Ascending aorta (tissue), 2 donors: ENCODE measurements at regions not wholly inside any gene's neighbourhood (a gene's known extent, or its start where the extent isn't known, plus 50 kb on each side); places are given as distances from the start of the nearest gene placed in this dataset.

ENCODE experiments used
- DNase-seq, 2 donors: peaks; one replicate each; pipeline ENCODE4 v3.0.0-alpha.2; 2019; ENCODE audit warnings: low spot score in 2 of 2
- H3K27ac ChIP-seq, 2 donors: fragments of 200-600 bp; sonication (generic); one replicate each; pipeline ENCODE4 v1.5.1; 2016 to 2017; ENCODE audit warnings: mild to moderate bottlenecking in 1 of 2
- H3K27me3 ChIP-seq: fragments of 200-600 bp; sonication (generic); one replicate; pipeline ENCODE4 v1.5.1; 2017
- H3K36me3 ChIP-seq, 2 donors: fragments of 200-600 bp; sonication (generic); one replicate each; pipeline ENCODE4 v1.5.1; 2016
- H3K4me1 ChIP-seq, 2 donors: fragments of 200-600 bp; sonication (generic); one replicate each; pipeline ENCODE4 v1.5.1; 2016 to 2017; ENCODE audit warnings: mild to moderate bottlenecking in 1 of 2
- H3K4me3 ChIP-seq, 2 donors: fragments of 200-600 bp; sonication (generic); one replicate each; pipeline ENCODE4 v1.5.1; 2016 to 2017; ENCODE audit warnings: mild to moderate bottlenecking in 1 of 2
- H3K9me3 ChIP-seq, 2 donors: fragments of 200-600 bp; sonication (generic); one replicate each; pipeline ENCODE4 v1.5.1; 2016
- intact Hi-C: fragments of 100-400 bp; cut with DNase I; formaldehyde crosslinking; loops from one replicate; pipeline ENCODE4 v1.15.1; 2023
- TF ChIP-seq, protein P1 (sequence below), 3 experiments: fragments of 200-600 bp in 2 of 3; fragments of 450-650 bp in 1 of 3; sonication (generic) in 2 of 3; IDR thresholded peaks; one replicate each; pipeline ENCODE4 v1.5.1; 2016 to 2019; ENCODE audit warnings: antibody characterized with exemption in 3 of 3, mild to moderate bottlenecking in 1 of 3, moderate library complexity in 1 of 3

DNA sequence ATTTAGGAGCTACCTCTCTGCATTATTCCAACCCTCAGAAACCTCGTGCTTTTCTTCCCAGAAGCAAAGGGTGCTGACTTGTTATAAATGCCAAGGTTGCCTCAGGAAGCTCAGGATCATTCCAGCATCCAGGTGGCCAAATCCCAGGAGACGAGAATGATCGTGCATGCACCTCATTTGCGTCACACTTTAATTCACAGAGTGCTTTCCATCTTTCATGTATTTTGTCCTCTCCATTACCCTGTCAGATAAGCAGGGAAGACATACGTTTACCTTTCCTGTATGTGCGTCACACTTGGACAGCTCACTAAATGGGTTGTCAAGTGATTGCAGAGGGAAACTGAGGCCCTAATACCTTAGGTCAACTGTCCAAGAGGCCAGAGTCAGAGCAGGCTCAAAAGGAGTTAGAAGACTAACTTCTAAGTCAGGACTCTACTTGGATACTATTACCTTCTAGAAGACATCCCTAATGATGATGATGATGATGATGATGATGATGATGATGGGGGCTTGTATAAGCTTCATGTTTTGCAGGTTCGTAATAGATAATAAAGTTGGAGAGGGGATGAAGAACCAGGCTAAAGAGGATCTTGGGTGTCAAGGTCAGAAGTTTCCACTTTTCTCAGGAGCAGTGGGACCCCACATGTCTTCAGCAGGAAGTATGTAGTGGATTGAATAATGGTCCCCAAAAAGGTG, 150.6 kb upstream of the TNRC6C start:
- TF ChIP-seq, protein P1, sequence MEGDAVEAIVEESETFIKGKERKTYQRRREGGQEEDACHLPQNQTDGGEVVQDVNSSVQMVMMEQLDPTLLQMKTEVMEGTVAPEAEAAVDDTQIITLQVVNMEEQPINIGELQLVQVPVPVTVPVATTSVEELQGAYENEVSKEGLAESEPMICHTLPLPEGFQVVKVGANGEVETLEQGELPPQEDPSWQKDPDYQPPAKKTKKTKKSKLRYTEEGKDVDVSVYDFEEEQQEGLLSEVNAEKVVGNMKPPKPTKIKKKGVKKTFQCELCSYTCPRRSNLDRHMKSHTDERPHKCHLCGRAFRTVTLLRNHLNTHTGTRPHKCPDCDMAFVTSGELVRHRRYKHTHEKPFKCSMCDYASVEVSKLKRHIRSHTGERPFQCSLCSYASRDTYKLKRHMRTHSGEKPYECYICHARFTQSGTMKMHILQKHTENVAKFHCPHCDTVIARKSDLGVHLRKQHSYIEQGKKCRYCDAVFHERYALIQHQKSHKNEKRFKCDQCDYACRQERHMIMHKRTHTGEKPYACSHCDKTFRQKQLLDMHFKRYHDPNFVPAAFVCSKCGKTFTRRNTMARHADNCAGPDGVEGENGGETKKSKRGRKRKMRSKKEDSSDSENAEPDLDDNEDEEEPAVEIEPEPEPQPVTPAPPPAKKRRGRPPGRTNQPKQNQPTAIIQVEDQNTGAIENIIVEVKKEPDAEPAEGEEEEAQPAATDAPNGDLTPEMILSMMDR (IDR thresholded peaks at IDR 0.05), result no peak
- no peaks in the 10 kb centered on the region for H3K27me3 ChIP-seq
- no peak overlapping the region for H3K27ac ChIP-seq
- intact Hi-C loops, result no loop called here
- peaks cover 17 to 22% of the 10 kb centered on the region in 2 donors for H3K4me1 ChIP-seq
- H3K36me3 ChIP-seq, result no peaks in the 10 kb centered on the region
- H3K9me3 ChIP-seq, result no peaks in the 10 kb centered on the region
- no peak overlapping the region for H3K4me3 ChIP-seq
- no peak for DNase-seq

DNA sequence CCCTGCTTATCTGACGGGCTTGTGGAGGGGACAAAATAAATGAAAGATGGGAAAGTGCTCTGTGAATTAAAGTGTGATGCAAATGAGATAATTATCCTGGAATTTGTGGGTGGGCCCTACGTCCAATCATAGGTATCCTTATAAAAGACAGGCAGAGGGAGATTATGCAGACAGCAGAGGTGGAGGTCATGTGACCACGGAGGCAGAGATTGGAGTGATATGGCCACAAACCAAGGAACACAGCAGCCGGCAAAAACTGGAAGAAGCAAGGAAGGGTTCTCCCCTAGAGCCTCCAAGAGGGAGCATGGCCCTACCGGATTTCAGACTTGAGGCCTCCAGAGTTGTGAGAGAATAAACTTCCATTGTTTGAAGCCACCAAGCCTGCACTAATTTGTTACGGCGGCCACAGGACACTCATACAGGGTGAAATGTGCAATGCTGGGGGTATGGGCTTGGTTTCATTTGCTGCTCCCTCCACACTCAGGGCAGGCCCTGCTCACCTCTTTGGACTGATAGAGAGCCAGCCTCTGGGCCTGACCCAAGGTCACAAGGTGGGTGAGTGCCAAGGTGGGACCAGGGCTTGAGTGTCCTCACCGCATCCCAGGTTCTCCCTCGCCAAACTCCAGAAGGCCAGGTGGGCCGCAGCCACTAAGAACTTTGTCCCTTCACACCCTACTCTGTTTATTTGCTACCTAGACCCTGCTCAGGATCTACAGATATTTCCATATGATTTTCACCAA, 149.6 kb upstream of the TNRC6C start:
- no peak for DNase-seq
- peaks cover 17 to 20% of the 10 kb centered on the region in 2 donors for H3K4me1 ChIP-seq
- no peaks in the 10 kb centered on the region for H3K9me3 ChIP-seq
- intact Hi-C loops, result no loop called here
- no peaks in the 10 kb centered on the region for H3K27me3 ChIP-seq
- no peak overlapping the region for H3K4me3 ChIP-seq
- no peak overlapping the region for H3K27ac ChIP-seq
- TF ChIP-seq, protein P1 (IDR thresholded peaks at IDR 0.05), result no peak
- no peaks in the 10 kb centered on the region for H3K36me3 ChIP-seq

DNA sequence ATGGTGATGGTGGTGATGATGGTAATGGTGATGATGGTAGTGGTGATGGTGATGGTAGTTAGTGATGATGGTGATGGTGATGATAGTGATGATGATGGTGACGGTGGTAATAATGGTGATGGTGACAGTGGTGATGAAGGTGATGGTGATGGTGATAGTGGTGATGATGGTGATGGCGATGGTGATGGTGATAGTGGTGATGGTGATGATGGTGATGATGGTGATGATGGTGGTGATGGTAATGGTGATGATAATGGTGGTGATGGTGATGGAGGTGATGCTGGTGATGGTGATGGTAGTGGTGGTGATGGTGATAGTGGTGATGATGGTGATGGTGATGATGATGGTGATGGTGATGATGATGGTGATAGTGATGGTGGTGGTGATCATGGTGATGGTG, 148.7 kb upstream of the TNRC6C start:
- intact Hi-C loops, result loop anchor here (1.0 to 2.0 kb wide), 3 partner anchors 14 to 31 kb away; no protein-coding TSS in a partner anchor
- Histone ChIP-seq H3K27me3 (no peaks in the 10 kb centered on the region), H3K27ac (peak overlapping the region; percentile 52 to 73), H3K4me1 (peaks cover 17 to 20% of the 10 kb centered on the region in 2 donors), H3K36me3 (no peaks in the 10 kb centered on the region), H3K4me3 (no peak overlapping the region), H3K9me3 (no peaks in the 10 kb centered on the region)
- TF ChIP-seq, protein P1 (IDR thresholded peaks at IDR 0.05), result no peak
- DNase-seq, result no peak

DNA sequence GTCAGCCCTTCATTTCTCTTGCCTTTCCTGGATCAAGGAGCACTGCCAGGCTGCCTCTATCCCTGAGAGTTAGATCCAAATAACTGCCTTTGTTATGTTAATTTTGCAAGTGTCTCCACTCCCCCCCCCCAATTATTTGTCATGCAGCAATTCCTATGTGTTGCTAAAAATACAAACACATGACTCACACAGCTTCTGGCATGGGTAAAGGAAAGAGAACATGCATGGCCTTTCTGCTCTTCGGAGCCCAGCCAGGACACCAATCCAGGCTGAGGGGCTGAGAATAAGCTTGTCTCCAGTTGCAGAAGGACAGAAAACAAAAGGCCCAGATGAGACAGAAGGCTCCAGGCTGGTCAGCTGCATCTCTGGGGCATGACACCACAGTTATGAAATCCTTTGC, 148.0 kb upstream of the TNRC6C start:
- Histone ChIP-seq H3K4me1 (peaks cover 17 to 20% of the 10 kb centered on the region in 2 donors), H3K27me3 (no peaks in the 10 kb centered on the region), H3K36me3 (no peaks in the 10 kb centered on the region), H3K4me3 (no peak overlapping the region), H3K9me3 (no peaks in the 10 kb centered on the region), H3K27ac (peak overlapping the region; percentile 52 to 73)
- intact Hi-C loops, result loop anchor here (1.0 to 2.0 kb wide), 3 partner anchors 14 to 32 kb away; no protein-coding TSS in a partner anchor
- TF ChIP-seq, protein P1 (IDR thresholded peaks at IDR 0.05), result no peak
- peak in 1 of 2 donors; percentile 88 for DNase-seq

DNA sequence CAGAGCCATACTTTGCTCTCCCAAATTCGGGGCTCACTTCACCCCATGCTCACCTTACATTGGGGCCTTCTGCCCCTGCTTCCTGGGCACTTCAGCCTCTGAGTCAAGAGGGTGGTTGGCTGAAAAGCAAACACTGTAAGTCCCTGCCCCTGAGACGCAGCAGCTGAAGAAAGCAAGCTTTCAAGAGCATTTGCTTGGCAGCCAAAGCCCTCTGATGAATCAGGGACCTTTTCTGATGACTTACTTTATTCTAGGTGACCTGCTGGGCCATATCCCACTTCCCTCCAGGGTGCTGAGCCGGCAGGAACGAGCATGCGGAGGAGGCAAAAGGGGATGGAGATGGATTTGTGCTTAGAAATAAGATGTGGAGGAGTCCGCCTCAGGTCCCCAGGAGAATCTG, 147.0 kb upstream of the TNRC6C start:
- intact Hi-C loops, result loop anchor here (2.0 kb wide), 2 partner anchors 19 to 33 kb away; no protein-coding TSS in a partner anchor
- peak overlapping the region; percentile 52 to 70 for H3K27ac ChIP-seq

More for the DNA sequence above, 147.0 kb upstream of the TNRC6C start:
- H3K4me3 ChIP-seq, result no peak overlapping the region
- H3K9me3 ChIP-seq, result no peaks in the 10 kb centered on the region
- TF ChIP-seq, protein P1 (IDR thresholded peaks at IDR 0.05), result no peak
- no peaks in the 10 kb centered on the region for H3K27me3 ChIP-seq
- DNase-seq, result peak in 1 of 2 donors; percentile 84
- H3K4me1 ChIP-seq, result peaks cover 17 to 20% of the 10 kb centered on the region in 2 donors
- H3K36me3 ChIP-seq, result no peaks in the 10 kb centered on the region
